Thoracic aorta (tissue), 2 donors: ENCODE measurements at regions not wholly inside any gene's neighbourhood (a gene's known extent, or its start where the extent isn't known, plus 50 kb on each side); places are given as distances from the start of the nearest gene placed in this dataset.

Source experiments
- ATAC-seq: fragments of 150-250 bp; one replicate; pipeline ENCODE4 v1.8.0; 2017; ENCODE audit warnings: low read depth; ENCODE audit not compliant: insufficient number of reproducible peaks, low FRiP score
- DNase-seq: peaks from one replicate; pipeline ENCODE4 v3.0.0-alpha.2; 2020; ENCODE audit warnings: low spot score
- H3K27ac ChIP-seq, 2 donors: fragments of 200-600 bp; sonication (generic); 1 replicate in 1 of 2; 2 replicates in 1 of 2; pipeline ENCODE4 v1.5.1; 2016; ENCODE audit warnings: mild to moderate bottlenecking in 2 of 2, moderate library complexity in 2 of 2
- H3K27me3 ChIP-seq: fragments of 200-600 bp; sonication (generic); replicated peaks from 2 replicates; pipeline ENCODE4 v1.6.0; 2016; ENCODE audit warnings: mild to moderate bottlenecking; ENCODE audit not compliant: insufficient read depth
- H3K36me3 ChIP-seq: fragments of 200-600 bp; sonication (generic); one replicate; pipeline ENCODE4 v1.5.1; 2016
- H3K4me1 ChIP-seq, 2 donors: fragments of 200-600 bp; sonication (generic); 1 replicate in 1 of 2; 2 replicates in 1 of 2; pipeline versions ENCODE4 v1.5.1 to v1.6.0; 2016; ENCODE audit warnings: low read depth in 2 of 2, mild to moderate bottlenecking in 1 of 2; ENCODE audit not compliant: control insufficient read depth in 1 of 2
- H3K4me3 ChIP-seq: fragments of 200-600 bp; sonication (generic); 2 replicates; pipeline ENCODE4 v1.5.1; 2016; ENCODE audit warnings: mild to moderate bottlenecking
- H3K9me3 ChIP-seq: fragments of 200-600 bp; sonication (generic); 2 replicates; pipeline ENCODE4 v1.5.1; 2016
- TF ChIP-seq, protein P1 (sequence below): fragments of 200-600 bp; sonication (generic); IDR thresholded peaks from one replicate; pipeline ENCODE4 v1.5.1; 2019; ENCODE audit warnings: antibody characterized with exemption

- ATAC-seq, result no peak
- TF ChIP-seq, protein P1, sequence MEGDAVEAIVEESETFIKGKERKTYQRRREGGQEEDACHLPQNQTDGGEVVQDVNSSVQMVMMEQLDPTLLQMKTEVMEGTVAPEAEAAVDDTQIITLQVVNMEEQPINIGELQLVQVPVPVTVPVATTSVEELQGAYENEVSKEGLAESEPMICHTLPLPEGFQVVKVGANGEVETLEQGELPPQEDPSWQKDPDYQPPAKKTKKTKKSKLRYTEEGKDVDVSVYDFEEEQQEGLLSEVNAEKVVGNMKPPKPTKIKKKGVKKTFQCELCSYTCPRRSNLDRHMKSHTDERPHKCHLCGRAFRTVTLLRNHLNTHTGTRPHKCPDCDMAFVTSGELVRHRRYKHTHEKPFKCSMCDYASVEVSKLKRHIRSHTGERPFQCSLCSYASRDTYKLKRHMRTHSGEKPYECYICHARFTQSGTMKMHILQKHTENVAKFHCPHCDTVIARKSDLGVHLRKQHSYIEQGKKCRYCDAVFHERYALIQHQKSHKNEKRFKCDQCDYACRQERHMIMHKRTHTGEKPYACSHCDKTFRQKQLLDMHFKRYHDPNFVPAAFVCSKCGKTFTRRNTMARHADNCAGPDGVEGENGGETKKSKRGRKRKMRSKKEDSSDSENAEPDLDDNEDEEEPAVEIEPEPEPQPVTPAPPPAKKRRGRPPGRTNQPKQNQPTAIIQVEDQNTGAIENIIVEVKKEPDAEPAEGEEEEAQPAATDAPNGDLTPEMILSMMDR, result no peak
- H3K27me3 ChIP-seq, result no peaks in the 10 kb centered on the region
- no peaks in the 10 kb centered on the region for H3K4me1 ChIP-seq
- no peaks in the 10 kb centered on the region for H3K9me3 ChIP-seq
- H3K36me3 ChIP-seq, result no peaks in the 10 kb centered on the region
- no peak overlapping the region for H3K4me3 ChIP-seq
- DNase-seq, result no peak
- no peak overlapping the region for H3K27ac ChIP-seq
Observed at GRCh38 chr11:115652496-115652895, 148.3 kb upstream of the CADM1 start.

DNA sequence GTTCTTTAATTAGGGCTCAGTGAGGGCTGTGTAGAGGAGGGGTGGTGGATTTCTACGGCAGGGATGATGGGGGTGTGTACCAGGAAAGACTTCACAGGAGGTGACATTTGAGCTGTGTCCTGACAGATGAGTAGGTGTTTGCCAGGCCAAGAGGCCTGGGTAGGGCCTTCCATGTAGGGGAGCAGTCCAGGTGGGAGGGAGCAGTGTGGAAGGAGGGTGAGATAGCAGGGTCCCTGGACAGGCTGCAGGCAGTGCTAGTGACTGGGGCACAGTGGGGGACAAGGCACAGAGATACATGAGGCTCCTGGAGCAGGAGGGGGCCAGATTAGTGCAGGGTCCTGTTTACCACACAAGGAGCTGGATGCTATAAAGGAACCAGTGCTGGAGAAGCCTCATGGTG lies 147.9 kb upstream of the CADM1 start:
- Histone ChIP-seq H3K27me3 (no peaks in the 10 kb centered on the region), H3K36me3 (no peaks in the 10 kb centered on the region), H3K4me1 (no peaks in the 10 kb centered on the region), H3K27ac (no peak overlapping the region), H3K4me3 (no peak overlapping the region), H3K9me3 (no peaks in the 10 kb centered on the region)
- ATAC-seq (no peak), DNase-seq (no peak)
- TF ChIP-seq, protein P1, result no peak

DNA sequence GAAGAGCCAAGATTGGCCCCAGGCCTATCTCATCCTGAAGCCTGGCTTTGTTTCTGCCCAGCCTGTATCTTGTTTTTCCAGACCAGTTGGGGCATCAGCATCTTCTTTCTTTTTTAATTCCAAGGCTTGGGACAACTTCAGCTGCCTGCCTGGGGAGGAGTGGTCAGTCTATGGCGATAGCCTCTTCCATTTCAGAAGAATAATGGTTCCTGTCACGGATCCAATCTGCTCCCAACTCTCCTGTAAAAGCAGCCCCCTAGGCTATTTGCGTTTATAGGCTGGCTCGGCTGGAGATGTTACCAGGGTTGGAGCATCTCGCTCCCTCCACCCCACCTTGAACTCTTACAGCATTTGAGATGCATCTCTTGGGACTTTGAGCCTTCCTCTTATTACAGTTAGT lies 145.2 kb upstream of the CADM1 start:
- Histone ChIP-seq H3K4me1 (no peaks in the 10 kb centered on the region), H3K9me3 (no peaks in the 10 kb centered on the region), H3K27me3 (no peaks in the 10 kb centered on the region), H3K36me3 (no peaks in the 10 kb centered on the region), H3K27ac (no peak overlapping the region), H3K4me3 (no peak overlapping the region)
- TF ChIP-seq, protein P1, result no peak
- no peak for ATAC-seq
- no peak for DNase-seq

DNA sequence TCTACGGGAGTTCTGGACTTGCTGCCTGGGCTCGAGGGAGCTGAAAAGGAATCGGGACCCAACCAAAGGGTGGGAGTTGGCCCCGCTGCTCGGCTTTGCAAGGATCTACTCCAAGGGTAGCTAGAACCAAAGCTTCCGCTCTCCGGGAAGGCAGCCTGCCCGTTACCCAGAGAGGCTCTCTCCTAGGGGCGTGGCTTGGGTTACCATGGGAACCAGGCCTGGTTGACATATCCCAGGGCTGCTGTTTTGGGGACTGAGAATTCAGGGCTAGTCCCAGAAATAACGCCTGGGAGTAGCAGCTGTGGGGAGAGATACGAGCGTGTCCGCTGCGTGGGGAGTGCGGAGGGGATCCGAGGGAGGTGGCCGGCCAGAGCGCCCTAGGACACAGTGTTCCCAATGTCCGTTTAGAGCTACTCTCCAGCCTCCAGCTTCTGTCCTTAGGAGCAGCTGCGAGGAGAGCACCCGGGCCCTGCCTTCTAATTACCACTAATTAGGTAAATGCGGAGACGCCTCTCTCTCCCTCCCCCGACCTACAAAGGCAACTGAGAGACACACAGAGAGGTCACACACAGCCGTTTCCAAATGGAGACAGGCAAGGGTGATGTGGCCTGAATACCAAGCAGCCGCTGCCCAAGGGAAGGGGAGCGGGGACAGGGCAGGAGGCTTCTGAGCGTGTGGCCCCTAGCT lies 141.6 kb upstream of the CADM1 start:
- ATAC-seq (no peak), DNase-seq (no peak)

DNA sequence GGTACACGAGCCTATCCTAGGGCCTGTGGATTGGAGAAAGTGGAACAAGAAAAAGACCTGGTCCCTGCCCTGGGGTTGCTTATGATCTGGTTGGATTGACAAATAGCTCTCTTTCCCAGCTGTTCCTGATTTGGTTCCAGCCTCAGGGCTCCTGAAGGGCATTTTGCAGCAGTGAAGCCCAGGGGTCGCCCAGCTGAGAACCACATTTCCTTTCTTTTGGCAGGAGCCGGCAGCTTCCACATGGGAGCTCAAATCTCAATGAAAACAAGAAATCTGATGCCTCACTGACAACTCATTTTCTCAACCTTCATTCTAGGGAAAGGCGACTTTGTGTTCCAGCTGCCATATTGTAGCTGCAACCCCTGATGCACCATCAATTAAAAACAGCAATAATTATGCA lies 140.6 kb upstream of the CADM1 start:
- Histone ChIP-seq H3K4me1 (no peaks in the 10 kb centered on the region), H3K9me3 (no peaks in the 10 kb centered on the region), H3K27ac (no peak overlapping the region), H3K36me3 (no peaks in the 10 kb centered on the region), H3K4me3 (no peak overlapping the region), H3K27me3 (no peaks in the 10 kb centered on the region)
- ATAC-seq (no peak), DNase-seq (no peak)
- TF ChIP-seq, protein P1, result no peak

More for the DNA sequence above, 141.6 kb upstream of the CADM1 start:
- no peaks in the 10 kb centered on the region for H3K36me3 ChIP-seq
- H3K27ac ChIP-seq, result no peak overlapping the region
- no peak overlapping the region for H3K4me3 ChIP-seq
- H3K9me3 ChIP-seq, result no peaks in the 10 kb centered on the region
- no peaks in the 10 kb centered on the region for H3K4me1 ChIP-seq
- TF ChIP-seq, protein P1, result no peak
- H3K27me3 ChIP-seq, result no peaks in the 10 kb centered on the region
